ENCODE measurements at regions not wholly inside any gene's neighbourhood (a gene's known extent, or its start where the extent isn't known, plus 50 kb on each side); places are given as distances from the start of the nearest gene placed in this dataset.
A peak's percentile ranks its signal among the peaks of the same experiment; 100 is the strongest.

- Mint-ChIP-seq H3K4me3 (no peak overlapping the region), H3K27me3 (peaks cover 10% of the 10 kb centered on the region), H3K27ac (no peak overlapping the region), H3K9me3 (no peaks in the 10 kb centered on the region), H3K36me3 (no peaks in the 10 kb centered on the region), H3K4me1 (no peaks in the 10 kb centered on the region)
- no peak for ATAC-seq
Measured at GRCh38 chr3:144426366-144426765, 454.7 kb downstream of the DIPK2A start.

GRCh38 chr3:144426967-144427366 lies 455.3 kb downstream of the DIPK2A start:
- no peak overlapping the region for H3K27ac Mint-ChIP-seq
- H3K4me3 Mint-ChIP-seq, result no peak overlapping the region
- H3K36me3 Mint-ChIP-seq, result no peaks in the 10 kb centered on the region
- H3K4me1 Mint-ChIP-seq, result no peaks in the 10 kb centered on the region
- peaks cover 14% of the 10 kb centered on the region for H3K27me3 Mint-ChIP-seq
- H3K9me3 Mint-ChIP-seq, result no peaks in the 10 kb centered on the region
- no peak for ATAC-seq

GRCh38 chr3:144429719-144430121 lies 458.1 kb downstream of the DIPK2A start:
- Mint-ChIP-seq H3K4me1 (no peaks in the 10 kb centered on the region), H3K27ac (no peak overlapping the region), H3K27me3 (peaks cover 16% of the 10 kb centered on the region), H3K4me3 (no peak overlapping the region), H3K36me3 (no peaks in the 10 kb centered on the region), H3K9me3 (peaks cover 2% of the 10 kb centered on the region)
- ATAC-seq, result peak; percentile 34

GRCh38 chr3:144431134-144431533 lies 459.5 kb downstream of the DIPK2A start:
- H3K9me3 Mint-ChIP-seq, result peaks cover 2% of the 10 kb centered on the region
- no peaks in the 10 kb centered on the region for H3K36me3 Mint-ChIP-seq
- H3K27me3 Mint-ChIP-seq, result peaks cover 12% of the 10 kb centered on the region
- H3K4me1 Mint-ChIP-seq, result no peaks in the 10 kb centered on the region
- H3K27ac Mint-ChIP-seq, result no peak overlapping the region
- H3K4me3 Mint-ChIP-seq, result no peak overlapping the region
- ATAC-seq, result no peak

- H3K27ac Mint-ChIP-seq, result no peak overlapping the region
- peaks cover 2% of the 10 kb centered on the region for H3K9me3 Mint-ChIP-seq
- no peak overlapping the region for H3K4me3 Mint-ChIP-seq
- H3K36me3 Mint-ChIP-seq, result no peaks in the 10 kb centered on the region
- peaks cover 7% of the 10 kb centered on the region for H3K27me3 Mint-ChIP-seq
- no peaks in the 10 kb centered on the region for H3K4me1 Mint-ChIP-seq
- ATAC-seq, result no peak
Measured at GRCh38 chr3:144433006-144433405, 461.4 kb downstream of the DIPK2A start.

GRCh38 chr3:144437989-144438388 lies 466.4 kb downstream of the DIPK2A start:
- Mint-ChIP-seq H3K36me3 (no peaks in the 10 kb centered on the region), H3K27me3 (no peaks in the 10 kb centered on the region), H3K4me1 (no peaks in the 10 kb centered on the region), H3K9me3 (peaks cover 2% of the 10 kb centered on the region), H3K4me3 (no peak overlapping the region), H3K27ac (no peak overlapping the region)
- ATAC-seq, result peak; percentile 41

- Mint-ChIP-seq H3K27ac (no peak overlapping the region), H3K27me3 (no peaks in the 10 kb centered on the region), H3K4me3 (no peak overlapping the region), H3K9me3 (no peaks in the 10 kb centered on the region), H3K36me3 (no peaks in the 10 kb centered on the region), H3K4me1 (no peaks in the 10 kb centered on the region)
- ATAC-seq, result no peak
Measured at GRCh38 chr3:144444061-144444460, 472.4 kb downstream of the DIPK2A start.

- Mint-ChIP-seq H3K9me3 (no peaks in the 10 kb centered on the region), H3K36me3 (no peaks in the 10 kb centered on the region), H3K27me3 (no peaks in the 10 kb centered on the region), H3K27ac (no peak overlapping the region), H3K4me1 (no peaks in the 10 kb centered on the region), H3K4me3 (no peak overlapping the region)
- no peak for ATAC-seq
Measured at GRCh38 chr3:144444546-144444945, 472.9 kb downstream of the DIPK2A start.

GRCh38 chr3:144455841-144456440 lies 484.3 kb downstream of the DIPK2A start:
- Mint-ChIP-seq H3K36me3 (no peaks in the 10 kb centered on the region), H3K27me3 (peaks cover 19% of the 10 kb centered on the region), H3K4me3 (no peak overlapping the region), H3K4me1 (no peaks in the 10 kb centered on the region), H3K9me3 (no peaks in the 10 kb centered on the region), H3K27ac (no peak overlapping the region)
- ATAC-seq, result no peak

- Mint-ChIP-seq H3K9me3 (no peaks in the 10 kb centered on the region), H3K27ac (no peak overlapping the region), H3K4me3 (no peak overlapping the region), H3K36me3 (no peaks in the 10 kb centered on the region), H3K27me3 (peaks cover 19% of the 10 kb centered on the region), H3K4me1 (no peaks in the 10 kb centered on the region)
- no peak for ATAC-seq
Measured at GRCh38 chr3:144457758-144458157, 486.1 kb downstream of the DIPK2A start.

- no peaks in the 10 kb centered on the region for H3K4me1 Mint-ChIP-seq
- ATAC-seq, result no peak
- H3K27ac Mint-ChIP-seq, result no peak overlapping the region
- no peak overlapping the region for H3K4me3 Mint-ChIP-seq
- no peaks in the 10 kb centered on the region for H3K36me3 Mint-ChIP-seq
- no peaks in the 10 kb centered on the region for H3K9me3 Mint-ChIP-seq
- peaks cover 19% of the 10 kb centered on the region for H3K27me3 Mint-ChIP-seq
Measured at GRCh38 chr3:144458283-144458682, 486.7 kb downstream of the DIPK2A start.

- no peak overlapping the region for H3K4me3 Mint-ChIP-seq
- no peaks in the 10 kb centered on the region for H3K36me3 Mint-ChIP-seq
- H3K27me3 Mint-ChIP-seq, result peaks cover 14% of the 10 kb centered on the region
- H3K9me3 Mint-ChIP-seq, result no peaks in the 10 kb centered on the region
- ATAC-seq, result no peak
- no peak overlapping the region for H3K27ac Mint-ChIP-seq
- H3K4me1 Mint-ChIP-seq, result no peaks in the 10 kb centered on the region
Measured at GRCh38 chr3:144462337-144462736, 490.7 kb downstream of the DIPK2A start.

GRCh38 chr3:144463911-144464310 lies 492.3 kb downstream of the DIPK2A start:
- Mint-ChIP-seq H3K36me3 (no peaks in the 10 kb centered on the region), H3K9me3 (no peaks in the 10 kb centered on the region), H3K4me3 (no peak overlapping the region), H3K27ac (no peak overlapping the region), H3K4me1 (no peaks in the 10 kb centered on the region), H3K27me3 (no peaks in the 10 kb centered on the region)
- ATAC-seq, result no peak

GRCh38 chr3:144466114-144466513 lies 494.5 kb downstream of the DIPK2A start:
- Mint-ChIP-seq H3K36me3 (no peaks in the 10 kb centered on the region), H3K27me3 (no peaks in the 10 kb centered on the region), H3K4me1 (no peaks in the 10 kb centered on the region), H3K27ac (no peak overlapping the region), H3K4me3 (no peak overlapping the region), H3K9me3 (no peaks in the 10 kb centered on the region)
- ATAC-seq, result no peak

- H3K4me3 Mint-ChIP-seq, result no peak overlapping the region
- no peak overlapping the region for H3K27ac Mint-ChIP-seq
- H3K27me3 Mint-ChIP-seq, result no peaks in the 10 kb centered on the region
- no peaks in the 10 kb centered on the region for H3K9me3 Mint-ChIP-seq
- ATAC-seq, result no peak
- no peaks in the 10 kb centered on the region for H3K4me1 Mint-ChIP-seq
- no peaks in the 10 kb centered on the region for H3K36me3 Mint-ChIP-seq
Measured at GRCh38 chr3:144466540-144466939, 494.9 kb downstream of the DIPK2A start.

- no peaks in the 10 kb centered on the region for H3K4me1 Mint-ChIP-seq
- no peak overlapping the region for H3K27ac Mint-ChIP-seq
- no peak for ATAC-seq
- H3K9me3 Mint-ChIP-seq, result no peaks in the 10 kb centered on the region
- H3K27me3 Mint-ChIP-seq, result no peaks in the 10 kb centered on the region
- H3K36me3 Mint-ChIP-seq, result no peaks in the 10 kb centered on the region
- no peak overlapping the region for H3K4me3 Mint-ChIP-seq
Measured at GRCh38 chr3:144470666-144471065, 499.0 kb downstream of the DIPK2A start.

- Mint-ChIP-seq H3K27ac (no peak overlapping the region), H3K27me3 (no peaks in the 10 kb centered on the region), H3K36me3 (no peaks in the 10 kb centered on the region), H3K9me3 (no peaks in the 10 kb centered on the region), H3K4me1 (no peaks in the 10 kb centered on the region), H3K4me3 (no peak overlapping the region)
- no peak for ATAC-seq
Measured at GRCh38 chr3:144477593-144477992, 506.0 kb downstream of the DIPK2A start.

Measured in stimulated activated memory B cell treated with anti-CD40 and anti-IgM and Interleukin-4, amounts not matched to agents 10 μg/mL and 1 μg/mL and 100 μg/mL, for 72 hours (primary cell).